ENCODE measurements at regions not wholly inside any gene's neighbourhood (a gene's known extent, or its start where the extent isn't known, plus 50 kb on each side); places are given as distances from the start of the nearest gene placed in this dataset.
A peak's percentile ranks its signal among the peaks of the same experiment; 100 is the strongest.

DNA sequence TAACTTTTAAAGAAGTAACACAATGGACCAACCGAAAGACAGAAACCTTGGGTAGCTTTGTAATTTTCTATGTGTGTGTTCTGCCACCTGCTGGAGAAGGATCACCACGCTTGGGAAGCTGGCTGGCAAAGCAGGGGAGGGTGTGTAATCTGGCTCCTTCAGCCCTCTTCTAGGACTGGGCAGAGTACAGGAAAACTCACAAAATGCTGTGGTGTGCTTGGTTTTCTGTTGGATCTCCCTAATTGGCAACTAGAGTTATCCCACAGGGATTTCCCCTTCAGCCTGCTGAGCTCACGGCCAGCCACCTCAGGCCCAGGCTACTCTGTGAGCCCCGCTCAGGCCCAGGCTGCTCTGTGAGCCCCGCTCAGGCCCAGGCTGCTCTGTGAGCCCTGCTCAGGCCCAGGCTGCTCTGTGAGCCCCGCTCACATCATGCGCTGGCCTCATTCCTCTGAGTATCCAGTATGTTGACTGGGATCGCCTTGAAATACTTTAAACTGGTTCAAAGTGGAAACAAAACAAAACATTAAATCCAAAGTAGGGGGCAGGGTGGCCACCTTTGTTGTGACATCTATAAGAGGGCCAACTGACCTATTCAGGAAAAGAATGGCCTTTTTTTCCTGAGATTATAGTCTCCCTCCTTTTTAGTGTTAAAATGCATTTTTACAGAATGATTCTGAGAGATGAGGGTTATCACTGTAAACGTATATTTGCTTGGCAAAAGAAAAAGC lies 52.0 kb upstream of the RNU6-8 start:
- peak; percentile 73 for DNase-seq
- peaks cover 15% of the 10 kb centered on the region for H3K4me1 ChIP-seq
- no peaks in the 10 kb centered on the region for H3K36me3 ChIP-seq
- TF ChIP-seq, protein P1, sequence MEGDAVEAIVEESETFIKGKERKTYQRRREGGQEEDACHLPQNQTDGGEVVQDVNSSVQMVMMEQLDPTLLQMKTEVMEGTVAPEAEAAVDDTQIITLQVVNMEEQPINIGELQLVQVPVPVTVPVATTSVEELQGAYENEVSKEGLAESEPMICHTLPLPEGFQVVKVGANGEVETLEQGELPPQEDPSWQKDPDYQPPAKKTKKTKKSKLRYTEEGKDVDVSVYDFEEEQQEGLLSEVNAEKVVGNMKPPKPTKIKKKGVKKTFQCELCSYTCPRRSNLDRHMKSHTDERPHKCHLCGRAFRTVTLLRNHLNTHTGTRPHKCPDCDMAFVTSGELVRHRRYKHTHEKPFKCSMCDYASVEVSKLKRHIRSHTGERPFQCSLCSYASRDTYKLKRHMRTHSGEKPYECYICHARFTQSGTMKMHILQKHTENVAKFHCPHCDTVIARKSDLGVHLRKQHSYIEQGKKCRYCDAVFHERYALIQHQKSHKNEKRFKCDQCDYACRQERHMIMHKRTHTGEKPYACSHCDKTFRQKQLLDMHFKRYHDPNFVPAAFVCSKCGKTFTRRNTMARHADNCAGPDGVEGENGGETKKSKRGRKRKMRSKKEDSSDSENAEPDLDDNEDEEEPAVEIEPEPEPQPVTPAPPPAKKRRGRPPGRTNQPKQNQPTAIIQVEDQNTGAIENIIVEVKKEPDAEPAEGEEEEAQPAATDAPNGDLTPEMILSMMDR (IDR thresholded peaks at IDR 0.05; ENCODE audit: low read depth, low read length) = peak; percentile 92
- H3K27me3 ChIP-seq = no peaks in the 10 kb centered on the region
- no peaks in the 10 kb centered on the region for H3K9me3 ChIP-seq
- H3K4me3 ChIP-seq (ENCODE audit: low read depth, low read length) = no peak overlapping the region

DNA sequence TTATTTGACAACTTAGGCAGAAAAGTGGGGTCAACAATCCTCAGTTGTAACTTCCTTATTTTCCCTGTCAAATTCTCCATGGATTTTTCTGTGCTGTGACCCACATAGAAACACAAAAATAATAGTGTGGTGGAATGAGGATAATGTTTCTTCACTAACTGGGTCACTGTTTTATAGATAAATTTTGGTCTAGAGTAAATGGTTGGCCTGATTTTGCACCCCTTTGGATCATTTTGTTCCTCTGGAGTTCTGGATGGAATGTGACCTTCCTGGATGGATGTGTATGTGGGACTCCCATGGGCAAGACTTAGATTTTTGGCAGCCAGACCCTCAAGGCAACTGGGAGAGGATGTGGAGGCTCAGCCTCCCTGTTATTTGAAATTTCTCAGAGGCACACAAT lies 52.7 kb upstream of the RNU6-8 start:
- H3K4me1 ChIP-seq = peaks cover 16% of the 10 kb centered on the region
- DNase-seq = no peak
- H3K27me3 ChIP-seq = no peaks in the 10 kb centered on the region
- TF ChIP-seq, protein P1 (IDR thresholded peaks at IDR 0.05; ENCODE audit: low read depth, low read length) = no peak
- no peaks in the 10 kb centered on the region for H3K36me3 ChIP-seq
- no peaks in the 10 kb centered on the region for H3K9me3 ChIP-seq
- H3K4me3 ChIP-seq (ENCODE audit: low read depth, low read length) = no peak overlapping the region

DNA sequence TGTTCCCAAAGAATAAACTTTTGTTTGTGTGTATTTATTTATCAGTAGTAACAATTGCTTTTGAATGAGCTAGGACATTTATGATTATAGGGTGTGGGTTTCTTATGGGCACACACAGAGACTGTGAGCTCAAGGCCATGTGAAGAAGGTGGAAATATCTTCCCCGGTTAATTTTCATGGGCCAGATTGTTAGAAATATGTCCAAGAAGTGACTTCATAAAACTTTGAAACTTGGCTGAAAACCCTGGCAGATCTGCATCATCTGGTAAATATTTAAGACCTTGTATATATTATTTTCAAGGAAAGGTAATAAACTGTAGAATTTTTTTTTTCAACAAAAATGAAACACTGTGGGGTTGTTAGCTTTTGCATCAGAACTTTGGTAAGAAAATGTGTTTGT lies 53.5 kb upstream of the RNU6-8 start:
- H3K9me3 ChIP-seq = no peaks in the 10 kb centered on the region
- DNase-seq = no peak
- peaks cover 16% of the 10 kb centered on the region for H3K4me1 ChIP-seq
- H3K27me3 ChIP-seq = no peaks in the 10 kb centered on the region
- H3K4me3 ChIP-seq (ENCODE audit: low read depth, low read length) = no peak overlapping the region
- no peaks in the 10 kb centered on the region for H3K36me3 ChIP-seq
- TF ChIP-seq, protein P1 (IDR thresholded peaks at IDR 0.05; ENCODE audit: low read depth, low read length) = no peak

DNA sequence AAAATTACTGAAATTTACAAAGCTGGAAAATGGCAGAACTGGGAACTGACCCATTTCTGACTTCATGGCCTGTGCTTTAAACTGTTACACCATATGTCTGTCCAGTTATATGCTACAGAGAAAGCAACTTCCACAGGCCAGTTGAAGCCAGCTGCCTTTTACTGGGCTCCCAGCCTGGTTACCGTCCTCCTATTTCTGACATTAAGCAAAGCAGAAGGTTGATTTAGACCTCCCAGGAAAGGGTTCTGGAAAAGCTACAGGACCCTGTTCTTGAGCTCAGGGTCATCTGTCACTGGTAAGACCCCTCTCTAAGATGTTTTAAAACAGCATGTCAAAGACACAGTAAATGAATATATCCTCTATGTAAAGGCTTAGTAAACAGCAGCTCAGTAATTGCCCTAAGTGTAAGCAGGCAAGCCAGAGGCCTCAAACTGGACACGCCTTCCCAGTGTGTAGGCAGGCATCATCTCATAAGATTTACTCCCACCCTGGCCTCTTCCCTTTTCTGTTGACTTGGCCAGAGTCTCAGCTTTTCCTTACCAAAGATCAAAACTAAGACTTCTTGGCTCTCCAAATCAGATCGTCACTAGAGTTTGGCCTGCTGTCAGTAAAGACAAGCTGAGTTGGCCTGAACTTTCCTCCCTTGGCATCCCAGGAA lies 55.4 kb upstream of the RNU6-8 start:
- TF ChIP-seq, protein P1 (IDR thresholded peaks at IDR 0.05; ENCODE audit: low read depth, low read length) = no peak
- no peak overlapping the region for H3K4me3 ChIP-seq (ENCODE audit: low read depth, low read length)
- H3K36me3 ChIP-seq = no peaks in the 10 kb centered on the region
- H3K9me3 ChIP-seq = no peaks in the 10 kb centered on the region
- peaks cover 16% of the 10 kb centered on the region for H3K4me1 ChIP-seq
- no peaks in the 10 kb centered on the region for H3K27me3 ChIP-seq
- no peak for DNase-seq

DNA sequence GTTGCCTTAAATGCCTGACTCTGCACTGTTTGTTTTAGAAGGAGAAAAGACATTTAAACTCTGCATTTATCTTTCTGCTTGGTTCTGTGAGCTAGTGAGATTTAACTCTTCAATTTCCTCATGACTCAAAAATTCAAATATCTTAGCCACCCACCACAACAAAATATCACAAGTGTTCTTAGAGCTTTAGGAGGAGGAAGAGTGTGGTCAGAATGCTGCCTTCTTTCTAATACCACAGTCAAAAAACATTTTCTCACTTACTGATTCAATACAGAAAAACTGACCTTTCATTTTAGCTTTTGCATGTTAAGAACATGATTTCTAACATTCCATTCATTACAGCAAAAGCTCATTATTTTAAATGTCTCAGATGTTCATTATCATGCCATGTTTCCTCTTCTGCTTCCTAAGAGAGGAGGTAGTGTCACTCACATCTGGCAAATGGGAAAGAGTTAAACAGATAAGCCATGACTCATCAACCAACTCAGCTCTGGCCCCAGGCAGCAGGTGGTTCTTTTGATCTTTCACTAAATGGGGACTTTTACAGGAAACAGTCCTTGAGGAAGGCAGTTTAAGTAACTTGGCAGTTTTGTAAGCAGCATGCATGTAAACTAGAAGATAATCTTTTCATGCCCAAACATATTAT lies 56.4 kb upstream of the RNU6-8 start:
- DNase-seq = peak; percentile 63
- H3K4me3 ChIP-seq (ENCODE audit: low read depth, low read length) = no peak overlapping the region
- no peaks in the 10 kb centered on the region for H3K27me3 ChIP-seq
- no peaks in the 10 kb centered on the region for H3K36me3 ChIP-seq
- TF ChIP-seq, protein P1 (IDR thresholded peaks at IDR 0.05; ENCODE audit: low read depth, low read length) = no peak
- no peaks in the 10 kb centered on the region for H3K9me3 ChIP-seq
- peaks cover 16% of the 10 kb centered on the region for H3K4me1 ChIP-seq
